ENCODE measurements at regions not wholly inside any gene's neighbourhood (a gene's known extent, or its start where the extent isn't known, plus 50 kb on each side); places are given as distances from the start of the nearest gene placed in this dataset.

DNA sequence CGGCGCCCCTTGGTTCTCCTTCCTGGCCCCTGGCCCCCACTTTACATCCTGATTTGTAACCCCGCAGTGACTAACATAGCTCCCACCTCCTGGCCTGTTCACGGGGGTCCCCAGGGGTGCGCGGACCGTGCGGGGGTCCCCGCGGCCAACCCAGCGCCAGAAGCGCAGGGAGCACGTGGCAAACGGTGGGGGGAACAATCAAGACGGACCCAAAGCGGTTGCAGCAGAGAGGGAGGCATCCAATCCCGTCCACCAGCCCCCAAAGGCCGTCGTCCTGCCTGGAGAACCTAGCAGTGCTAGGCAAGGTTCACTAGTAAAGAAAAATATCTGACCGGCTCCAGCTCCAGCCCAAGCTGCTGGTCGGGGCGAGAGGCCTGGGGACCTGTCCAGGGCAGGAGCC is 201.5 kb downstream of the AUH start:
- TF ChIP-seq POLR2AphosphoS5 (IDR thresholded peaks at IDR 0.05; ENCODE audit: low read depth) (no peak), GABPA (IDR thresholded peaks at IDR 0.05; ENCODE audit: low read depth) (no peak), SPI1 (IDR thresholded peaks at IDR 0.05; ENCODE audit: borderline replicate concordance, low read depth) (no peak)
- TF ChIP-seq, protein P1, sequence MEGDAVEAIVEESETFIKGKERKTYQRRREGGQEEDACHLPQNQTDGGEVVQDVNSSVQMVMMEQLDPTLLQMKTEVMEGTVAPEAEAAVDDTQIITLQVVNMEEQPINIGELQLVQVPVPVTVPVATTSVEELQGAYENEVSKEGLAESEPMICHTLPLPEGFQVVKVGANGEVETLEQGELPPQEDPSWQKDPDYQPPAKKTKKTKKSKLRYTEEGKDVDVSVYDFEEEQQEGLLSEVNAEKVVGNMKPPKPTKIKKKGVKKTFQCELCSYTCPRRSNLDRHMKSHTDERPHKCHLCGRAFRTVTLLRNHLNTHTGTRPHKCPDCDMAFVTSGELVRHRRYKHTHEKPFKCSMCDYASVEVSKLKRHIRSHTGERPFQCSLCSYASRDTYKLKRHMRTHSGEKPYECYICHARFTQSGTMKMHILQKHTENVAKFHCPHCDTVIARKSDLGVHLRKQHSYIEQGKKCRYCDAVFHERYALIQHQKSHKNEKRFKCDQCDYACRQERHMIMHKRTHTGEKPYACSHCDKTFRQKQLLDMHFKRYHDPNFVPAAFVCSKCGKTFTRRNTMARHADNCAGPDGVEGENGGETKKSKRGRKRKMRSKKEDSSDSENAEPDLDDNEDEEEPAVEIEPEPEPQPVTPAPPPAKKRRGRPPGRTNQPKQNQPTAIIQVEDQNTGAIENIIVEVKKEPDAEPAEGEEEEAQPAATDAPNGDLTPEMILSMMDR (IDR thresholded peaks at IDR 0.05; ENCODE audit: insufficient read depth, low read length): no peak
- TF ChIP-seq, protein P2, sequence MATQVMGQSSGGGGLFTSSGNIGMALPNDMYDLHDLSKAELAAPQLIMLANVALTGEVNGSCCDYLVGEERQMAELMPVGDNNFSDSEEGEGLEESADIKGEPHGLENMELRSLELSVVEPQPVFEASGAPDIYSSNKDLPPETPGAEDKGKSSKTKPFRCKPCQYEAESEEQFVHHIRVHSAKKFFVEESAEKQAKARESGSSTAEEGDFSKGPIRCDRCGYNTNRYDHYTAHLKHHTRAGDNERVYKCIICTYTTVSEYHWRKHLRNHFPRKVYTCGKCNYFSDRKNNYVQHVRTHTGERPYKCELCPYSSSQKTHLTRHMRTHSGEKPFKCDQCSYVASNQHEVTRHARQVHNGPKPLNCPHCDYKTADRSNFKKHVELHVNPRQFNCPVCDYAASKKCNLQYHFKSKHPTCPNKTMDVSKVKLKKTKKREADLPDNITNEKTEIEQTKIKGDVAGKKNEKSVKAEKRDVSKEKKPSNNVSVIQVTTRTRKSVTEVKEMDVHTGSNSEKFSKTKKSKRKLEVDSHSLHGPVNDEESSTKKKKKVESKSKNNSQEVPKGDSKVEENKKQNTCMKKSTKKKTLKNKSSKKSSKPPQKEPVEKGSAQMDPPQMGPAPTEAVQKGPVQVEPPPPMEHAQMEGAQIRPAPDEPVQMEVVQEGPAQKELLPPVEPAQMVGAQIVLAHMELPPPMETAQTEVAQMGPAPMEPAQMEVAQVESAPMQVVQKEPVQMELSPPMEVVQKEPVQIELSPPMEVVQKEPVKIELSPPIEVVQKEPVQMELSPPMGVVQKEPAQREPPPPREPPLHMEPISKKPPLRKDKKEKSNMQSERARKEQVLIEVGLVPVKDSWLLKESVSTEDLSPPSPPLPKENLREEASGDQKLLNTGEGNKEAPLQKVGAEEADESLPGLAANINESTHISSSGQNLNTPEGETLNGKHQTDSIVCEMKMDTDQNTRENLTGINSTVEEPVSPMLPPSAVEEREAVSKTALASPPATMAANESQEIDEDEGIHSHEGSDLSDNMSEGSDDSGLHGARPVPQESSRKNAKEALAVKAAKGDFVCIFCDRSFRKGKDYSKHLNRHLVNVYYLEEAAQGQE (IDR thresholded peaks at IDR 0.05; ENCODE audit: insufficient replicate concordance, low read depth): no peak

Measured in HL-60 (cell line).